ENCODE measurements at regions not wholly inside any gene's neighbourhood (a gene's known extent, or its start where the extent isn't known, plus 50 kb on each side); places are given as distances from the start of the nearest gene placed in this dataset.
"Not testable (repeated sequence)": the region's sequence is repeated elsewhere in the genome, so short reads cannot be mapped to it uniquely, and the experiment has no call there.

- no peak for DNase-seq
These were observed 60.8 kb downstream of the COPRS start for GRCh38 chr17:31798205-31798724.

GRCh38 chr17:31795941-31796340 is 63.1 kb downstream of the COPRS start:
- not testable (repeated sequence) for DNase-seq

GRCh38 chr17:31794111-31794510 is 64.9 kb downstream of the COPRS start:
- no peak for DNase-seq

- not testable (repeated sequence) for DNase-seq
These were observed 65.4 kb downstream of the COPRS start for GRCh38 chr17:31793634-31794033.

GRCh38 chr17:31792007-31792585 is 66.9 kb downstream of the COPRS start:
- no peak for DNase-seq

- DNase-seq = no peak
These were observed 69.1 kb downstream of the COPRS start for GRCh38 chr17:31789707-31790505.

GRCh38 chr17:31788956-31789355 is 70.1 kb downstream of the COPRS start:
- no peak for DNase-seq

GRCh38 chr17:31788571-31788946 is 70.5 kb downstream of the COPRS start:
- no peak for DNase-seq

GRCh38 chr17:31787857-31788570 is 71.0 kb downstream of the COPRS start:
- DNase-seq = no peak

- no peak for DNase-seq
These were observed 72.1 kb downstream of the COPRS start for GRCh38 chr17:31786796-31787481.

GRCh38 chr17:31780483-31780882 is 78.6 kb downstream of the COPRS start:
- no peak for DNase-seq

GRCh38 chr17:31778523-31778922 is 80.5 kb downstream of the COPRS start:
- DNase-seq = no peak

- DNase-seq = not testable (repeated sequence)
These were observed 87.7 kb downstream of the COPRS start for GRCh38 chr17:31771328-31771727.

GRCh38 chr17:31770501-31770900 is 88.5 kb downstream of the COPRS start:
- DNase-seq = not testable (repeated sequence)

- DNase-seq = not testable (repeated sequence)
These were observed 97.1 kb downstream of the COPRS start for GRCh38 chr17:31761836-31762510.

- no peak for DNase-seq
These were observed 100.4 kb downstream of the COPRS start for GRCh38 chr17:31758646-31759045.

GRCh38 chr17:31757097-31757496 is 101.9 kb downstream of the COPRS start:
- DNase-seq = no peak

- no peak for DNase-seq
These were observed 104.7 kb downstream of the COPRS start for GRCh38 chr17:31754239-31754945.

- no peak for DNase-seq
These were observed 106.0 kb downstream of the COPRS start for GRCh38 chr17:31753011-31753410.

GRCh38 chr17:31752584-31752983 is 106.5 kb downstream of the COPRS start:
- no peak for DNase-seq

- DNase-seq = no peak
These were observed 108.5 kb downstream of the COPRS start for GRCh38 chr17:31750578-31750977.

- no peak for DNase-seq
These were observed 110.2 kb downstream of the COPRS start for GRCh38 chr17:31748881-31749280.

Data from AML-193 (cell line).